K562 (cell line): ENCODE measurements at regions not wholly inside any gene's neighbourhood (a gene's known extent, or its start where the extent isn't known, plus 50 kb on each side); places are given as distances from the start of the nearest gene placed in this dataset.

Experiments used
- BRCA1 ChIP-seq, 2 experiments: fragments of 450-650 bp in 1 of 2; sonication (generic) in 1 of 2; formaldehyde crosslinking in 1 of 2; IDR thresholded peaks; 2 replicates each; pipeline versions ENCODE4 v1.5.0 to v1.6.1; 2017 to 2020; ENCODE audit warnings: mild to moderate bottlenecking in 1 of 2, missing genetic modification reagents in 1 of 2
- YY1 ChIP-seq, 3 experiments: IDR thresholded peaks; 2 replicates each; pipeline ENCODE4 v1.6.1; 2011; ENCODE audit warnings: low read length in 2 of 3, mild to moderate bottlenecking in 2 of 3, moderate library complexity in 2 of 3, borderline replicate concordance in 1 of 3, control low read depth in 1 of 3, low read depth in 1 of 3; ENCODE audit not compliant: insufficient read depth in 3 of 3, insufficient replicate concordance in 2 of 3, control insufficient read depth in 1 of 3, insufficient read length in 1 of 3; ENCODE audit errors: extremely low read depth in 1 of 3
- ZFX ChIP-seq: sonication (generic); formaldehyde crosslinking; IDR thresholded peaks from 2 replicates; pipeline ENCODE4 v1.8.0; 2022; ENCODE audit warnings: mild to moderate bottlenecking, missing genetic modification reagents, moderate library complexity
- ZNF121 ChIP-seq: sonication (generic); formaldehyde crosslinking; conservative IDR thresholded peaks from 2 replicates; pipeline ENCODE4 v1.8.0; 2022; ENCODE audit warnings: missing genetic modification reagents
- ZNF217 ChIP-seq: sonication (generic); formaldehyde crosslinking; IDR thresholded peaks from 2 replicates; pipeline ENCODE4 v1.8.0; 2022; ENCODE audit warnings: mild to moderate bottlenecking, missing genetic modification reagents

DNA sequence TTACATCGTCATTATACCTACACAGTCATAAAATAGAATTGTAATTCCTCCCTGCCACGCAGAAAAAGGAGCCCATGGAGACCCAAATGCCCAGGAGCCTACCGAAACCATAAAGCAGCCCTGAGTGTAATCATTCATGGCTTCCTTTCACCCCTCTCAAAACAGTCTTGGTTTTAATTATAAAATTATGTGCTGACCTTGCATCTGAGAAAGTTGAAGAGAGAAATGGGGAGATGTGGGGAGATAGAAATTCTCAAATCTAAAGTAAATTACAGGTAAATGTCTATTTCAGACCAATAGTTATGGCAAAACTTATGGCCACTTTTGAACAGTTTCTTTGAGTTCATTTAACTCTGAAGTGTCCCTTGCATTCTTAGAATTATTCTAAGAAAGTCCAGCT is 1068.8 kb downstream of the BCL11A start:
- no peak for TF ChIP-seq YY1 (IDR thresholded peaks at IDR 0.05; ENCODE audit: borderline replicate concordance in 1 of 3, control insufficient read depth in 1 of 3, extremely low read depth in 1 of 3, insufficient read depth in 3 of 3, insufficient read length in 1 of 3, insufficient replicate concordance in 2 of 3, low read depth in 1 of 3, low read length in 2 of 3)
- no peak for TF ChIP-seq ZNF217 (CRISPR knock-in tag)
- TF ChIP-seq BRCA1 (IDR thresholded peaks at IDR 0.05), result no peak
- TF ChIP-seq BRCA1 (CRISPR knock-in tag; IDR thresholded peaks at IDR 0.05), result no peak
- TF ChIP-seq ZFX (CRISPR knock-in tag), result no peak
- no peak for TF ChIP-seq ZNF121 (CRISPR knock-in tag)
